GM21447 (cell line): ENCODE measurements at regions not wholly inside any gene's neighbourhood (a gene's known extent, or its start where the extent isn't known, plus 50 kb on each side); places are given as distances from the start of the nearest gene placed in this dataset.
"Not testable (repeated sequence)": the region's sequence is repeated elsewhere in the genome, so short reads cannot be mapped to it uniquely, and the experiment has no call there.

Experiments used
- ATAC-seq: cut with Tn5 transposase; IDR thresholded peaks from one replicate; pipeline ENCODE4 v1.9.1; 2021; ENCODE audit not compliant: unreplicated experiment

DNA sequence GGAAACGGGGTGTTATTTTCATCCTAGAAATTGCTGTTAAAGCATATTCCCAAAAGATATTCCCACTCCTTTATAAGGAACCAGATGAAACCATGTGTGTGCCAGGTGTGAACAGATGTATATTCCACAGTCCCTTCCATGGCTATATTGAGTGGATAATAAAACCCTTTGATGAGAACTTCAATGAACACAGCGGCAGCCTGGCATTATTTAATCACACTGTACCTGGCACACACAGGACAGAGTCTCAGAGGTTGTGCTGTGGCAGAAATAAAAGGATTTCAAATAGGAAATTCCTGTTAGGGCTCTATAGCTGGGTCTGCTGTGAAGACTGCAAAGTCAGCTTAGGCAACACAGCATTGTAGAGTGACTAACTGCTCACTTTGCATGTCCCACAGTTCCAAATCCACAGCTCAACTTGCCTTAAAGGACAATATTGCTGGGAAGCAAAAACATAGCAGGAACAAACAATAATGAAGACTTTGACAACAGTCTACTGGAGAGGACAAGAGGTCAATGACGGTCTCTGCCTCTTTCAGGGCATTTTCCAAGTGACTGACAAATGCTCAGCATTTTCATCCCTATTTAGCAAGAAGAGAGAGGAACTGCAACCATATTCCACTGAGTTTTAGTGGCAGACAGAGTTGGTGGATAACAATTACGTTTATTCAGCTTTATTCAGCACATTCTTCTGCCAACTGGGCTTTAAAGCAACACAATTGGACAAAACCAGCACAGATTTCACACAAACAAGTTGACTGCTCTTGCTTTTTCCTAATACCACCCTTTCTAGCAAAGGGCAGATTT is 255.7 kb upstream of the RGMB start:
- no peak for ATAC-seq

DNA sequence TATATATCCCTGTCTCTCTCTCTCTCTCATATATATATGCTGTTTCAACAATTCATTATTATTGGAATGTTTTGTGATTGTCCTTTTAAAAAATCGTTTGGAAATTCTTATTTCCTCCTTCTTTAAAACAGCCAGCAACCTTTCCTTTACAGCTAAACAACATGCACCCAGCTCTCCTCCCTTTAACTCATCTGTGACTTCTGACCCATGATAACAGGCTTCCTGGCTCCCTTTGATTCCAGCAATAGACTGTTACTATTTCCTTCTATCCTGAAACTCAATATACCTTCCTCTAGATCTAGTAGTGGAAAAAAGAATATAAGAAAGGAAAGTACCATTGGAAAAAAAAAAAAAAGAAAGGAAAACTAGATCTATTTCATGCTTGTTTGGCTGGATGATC is 254.7 kb upstream of the RGMB start:
- ATAC-seq = no peak

DNA sequence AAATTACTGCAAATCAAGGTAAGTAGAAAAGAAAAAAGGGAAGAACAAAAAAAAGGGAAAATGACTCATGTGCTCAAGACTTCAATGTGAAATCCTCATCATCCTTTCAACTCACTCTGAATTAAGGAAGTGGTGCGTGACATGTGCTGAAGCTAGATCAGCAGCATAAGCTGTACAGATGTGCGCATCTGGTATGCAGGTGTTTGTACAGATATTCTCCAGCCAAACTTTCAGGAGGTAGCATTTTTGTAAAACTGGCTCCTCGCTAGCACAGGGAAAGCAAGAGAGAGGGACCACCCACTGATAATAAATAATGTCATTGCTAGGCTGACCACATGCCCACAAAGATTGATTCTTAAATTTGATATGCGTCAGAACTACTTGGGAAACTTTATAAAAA is 253.9 kb upstream of the RGMB start:
- ATAC-seq = no peak

DNA sequence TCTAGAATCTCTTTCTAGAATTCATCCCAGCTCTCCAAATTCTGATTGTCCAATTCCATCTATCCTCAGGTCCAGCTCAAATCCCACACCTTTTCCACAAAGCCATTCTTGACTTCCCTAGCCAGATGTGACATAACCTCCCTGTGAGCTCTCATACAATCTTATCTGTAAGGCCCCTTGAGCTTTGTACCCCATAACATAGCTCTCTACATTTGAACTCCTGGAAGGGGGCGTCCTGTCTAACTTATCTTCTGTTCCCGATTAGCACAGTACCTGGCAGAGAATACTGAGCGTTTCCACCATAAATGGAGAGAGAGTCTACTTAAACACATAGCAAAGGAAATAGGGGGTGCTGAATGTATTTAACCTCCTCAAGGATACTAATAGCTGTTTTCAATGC is 251.6 kb upstream of the RGMB start:
- no peak for ATAC-seq

DNA sequence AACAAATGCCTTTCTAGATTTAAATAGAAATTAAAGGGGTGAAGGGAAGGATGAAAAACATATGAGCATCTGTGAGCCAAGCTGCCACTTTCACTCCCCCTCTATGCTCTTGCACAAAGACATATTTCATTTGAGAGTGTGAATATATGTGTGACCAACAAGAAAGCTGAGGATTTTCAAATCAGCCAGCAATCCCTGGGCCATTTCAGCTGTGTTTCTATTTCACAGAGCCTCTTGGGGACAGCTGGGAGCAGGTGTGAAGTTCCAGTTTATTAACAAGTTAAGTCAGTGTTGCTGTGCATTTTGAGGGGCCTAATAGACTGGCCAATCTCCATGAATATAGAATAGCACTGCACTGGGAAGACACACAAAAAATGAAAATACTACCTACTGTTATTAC is 248.7 kb upstream of the RGMB start:
- no peak for ATAC-seq

DNA sequence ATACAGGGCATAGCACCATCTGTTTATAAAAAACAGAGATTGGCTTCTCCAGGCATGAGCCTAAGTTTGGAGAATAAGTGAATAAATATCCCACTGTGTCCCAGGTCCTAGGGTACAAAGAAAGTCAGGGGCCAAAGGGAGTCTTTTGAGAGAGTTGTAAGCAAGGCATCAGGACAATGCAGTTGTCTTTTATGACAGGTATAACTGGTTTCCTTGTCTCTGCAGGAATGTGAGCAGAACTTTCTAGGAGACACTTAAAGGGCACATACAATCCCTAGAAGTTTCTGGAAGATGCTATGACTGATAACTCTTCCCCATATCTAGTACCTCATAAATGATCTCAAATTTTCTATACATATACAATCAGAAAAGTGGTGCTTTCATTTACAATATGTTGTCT is 245.6 kb upstream of the RGMB start:
- ATAC-seq = no peak

DNA sequence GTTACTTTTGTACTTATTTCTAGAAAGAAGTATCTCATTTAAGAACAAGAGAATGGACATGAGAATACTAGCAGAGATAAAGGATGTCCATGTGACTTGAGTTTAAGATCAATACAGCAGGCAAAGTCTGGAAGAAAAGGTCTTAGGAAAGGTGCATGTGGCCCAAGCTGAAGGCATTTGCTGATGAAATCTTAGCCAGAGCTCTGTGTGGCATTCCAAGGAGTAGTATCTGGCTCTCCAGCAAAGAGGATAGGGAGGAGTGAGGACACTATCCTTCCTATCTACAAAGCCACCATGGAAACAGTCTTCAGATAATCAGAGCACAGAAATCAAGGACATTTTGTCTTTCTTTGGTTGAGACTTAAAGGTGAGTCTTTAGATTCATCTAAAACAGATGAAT is 244.1 kb upstream of the RGMB start:
- ATAC-seq = no peak

DNA sequence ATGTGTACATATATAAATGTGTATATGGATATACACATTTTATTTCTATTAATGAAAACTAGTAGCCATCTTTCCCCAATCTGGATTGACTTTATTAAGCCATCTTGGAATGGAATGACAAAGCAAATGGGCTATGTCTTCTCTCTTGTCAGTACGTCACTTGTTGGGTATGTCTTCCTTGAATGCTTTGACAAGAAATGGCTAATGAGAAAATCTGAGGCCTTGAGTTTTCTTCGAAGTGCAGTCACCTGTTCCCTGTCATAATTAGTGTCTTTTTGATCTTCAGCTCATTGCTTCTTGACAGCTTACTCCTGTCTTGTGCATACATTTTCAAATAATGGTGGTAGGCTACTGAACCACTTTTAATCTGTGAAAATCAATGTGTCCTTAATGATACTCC is 243.2 kb upstream of the RGMB start:
- ATAC-seq = no peak

DNA sequence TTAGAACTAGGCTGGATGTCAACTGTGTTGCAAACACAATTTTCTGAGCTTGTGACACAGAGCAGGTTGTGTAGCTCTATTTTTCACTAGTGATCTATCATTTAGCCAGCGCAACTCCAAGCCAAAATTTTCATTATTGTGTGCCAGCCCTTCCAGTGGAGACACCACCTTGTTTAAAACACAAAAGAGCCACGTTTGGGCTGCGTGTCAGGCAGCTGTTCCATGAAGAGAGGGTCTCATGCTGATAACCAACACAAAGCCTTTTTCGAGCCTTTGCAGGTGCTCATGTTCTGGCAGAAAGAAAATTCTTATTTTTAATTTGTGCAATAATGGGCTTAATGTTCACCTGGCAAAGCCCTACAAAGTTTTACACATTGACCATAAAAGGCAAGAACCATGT is 237.6 kb upstream of the RGMB start:
- no peak for ATAC-seq

DNA sequence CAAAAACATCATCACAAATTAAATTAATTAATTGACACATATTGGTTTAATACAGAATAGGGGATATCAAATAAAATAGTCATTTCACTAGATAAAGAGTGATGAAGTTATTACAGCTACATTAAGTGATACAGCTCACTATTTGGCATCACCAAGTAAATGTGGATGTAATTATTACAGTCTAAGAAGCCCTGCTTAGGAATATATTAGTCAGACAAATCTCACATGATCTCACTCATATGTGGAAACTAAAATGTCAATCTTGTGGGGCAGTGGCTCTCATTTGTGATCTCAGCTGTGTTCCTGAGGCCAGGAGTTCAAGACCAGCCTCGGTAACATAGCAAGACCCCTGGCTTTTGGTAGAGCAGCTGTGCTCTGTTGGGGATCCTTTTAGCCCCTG is 233.4 kb upstream of the RGMB start:
- ATAC-seq = no peak

DNA sequence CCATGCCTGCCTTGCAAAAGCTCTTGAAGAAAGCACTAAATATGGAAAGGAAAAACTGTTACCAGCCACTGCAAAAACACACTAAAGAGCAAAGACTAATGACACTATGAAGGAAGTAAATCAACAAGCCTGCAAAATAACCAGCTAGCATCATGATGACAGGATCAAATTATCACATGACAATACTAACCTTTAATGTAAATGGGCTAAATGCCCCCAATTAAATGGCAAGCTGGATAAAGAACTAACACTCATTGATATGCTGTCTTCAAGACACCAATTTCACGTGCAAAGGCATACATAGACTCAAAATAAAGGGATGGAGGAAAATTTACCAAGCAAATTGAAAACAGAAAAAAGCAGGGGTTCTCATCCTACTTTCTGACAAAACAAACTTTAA is 231.8 kb upstream of the RGMB start:
- ATAC-seq = no peak

DNA sequence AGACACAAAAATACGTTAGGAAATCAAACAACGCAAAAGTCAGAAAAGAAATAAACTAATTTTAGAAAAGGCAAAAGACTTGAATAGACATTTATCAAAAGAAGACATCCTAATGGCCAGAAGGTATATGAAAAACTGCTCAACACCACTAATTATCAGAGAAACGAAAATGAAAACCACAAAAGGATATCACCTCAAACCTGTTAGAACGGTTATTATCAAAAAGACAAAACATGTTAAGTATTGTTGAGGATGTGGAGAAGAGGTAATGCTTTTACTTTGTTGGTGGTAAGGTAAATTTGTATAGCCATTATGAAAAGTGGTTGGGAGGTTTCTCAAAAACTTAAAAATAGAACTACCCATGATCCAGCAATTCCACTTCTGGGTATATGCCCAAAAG is 230.0 kb upstream of the RGMB start:
- no peak for ATAC-seq

DNA sequence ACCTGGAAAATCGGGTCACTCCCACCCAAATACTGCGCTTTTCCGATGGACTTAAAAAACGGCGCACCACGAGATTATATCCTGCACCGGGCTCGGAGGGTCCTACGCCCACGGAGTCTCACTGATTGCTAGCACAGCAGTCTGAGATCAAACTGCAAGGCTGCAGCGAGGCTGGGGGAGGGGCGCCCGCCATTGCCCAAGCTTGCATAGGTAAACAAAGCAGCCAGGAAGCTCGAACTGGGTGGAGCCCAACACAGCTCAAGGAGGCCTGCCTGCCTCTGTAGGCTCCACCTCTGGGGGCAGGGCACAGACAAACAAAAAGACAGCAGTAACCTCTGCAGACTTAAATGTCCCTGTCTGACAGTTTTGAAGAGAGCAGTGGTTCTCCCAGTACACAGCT is 226.5 kb upstream of the RGMB start:
- not testable (repeated sequence) for ATAC-seq

DNA sequence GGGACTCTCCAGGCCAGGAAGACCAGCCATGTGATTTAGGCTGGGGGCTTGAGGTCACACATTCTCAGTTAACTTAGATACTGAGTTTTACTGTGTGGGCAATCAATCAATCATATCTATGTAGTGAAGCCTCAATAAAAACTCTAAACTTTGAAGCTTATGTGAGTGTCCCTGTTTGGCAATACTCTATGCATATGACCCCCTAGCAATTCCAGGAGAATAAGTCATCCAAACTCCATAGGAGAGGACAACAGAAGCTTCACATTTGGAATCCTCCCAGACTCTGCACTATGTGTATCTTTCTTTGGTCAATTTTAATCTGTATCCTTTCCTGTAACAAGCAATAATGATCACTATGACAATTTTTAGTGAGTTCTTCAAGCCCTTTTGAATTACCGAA is 216.8 kb upstream of the RGMB start:
- ATAC-seq = no peak

DNA sequence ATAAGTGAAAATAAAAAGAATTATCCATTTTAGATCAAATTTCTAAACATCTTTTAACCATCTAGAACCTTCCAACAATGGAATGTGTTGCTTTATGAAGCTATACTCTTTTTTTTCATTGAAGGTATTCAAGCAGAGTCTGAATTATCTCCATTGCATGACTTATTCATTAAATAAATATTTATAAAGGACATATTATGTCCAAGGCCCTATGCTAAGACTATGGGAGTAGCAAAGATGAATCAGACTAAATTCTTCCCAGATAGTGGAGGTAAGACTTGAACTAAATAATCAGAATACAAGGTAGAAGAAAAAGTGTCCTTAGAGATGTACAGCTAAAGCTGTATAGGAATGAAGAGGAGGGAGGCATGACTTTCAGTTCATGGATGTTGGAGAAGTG is 215.5 kb upstream of the RGMB start:
- no peak for ATAC-seq

DNA sequence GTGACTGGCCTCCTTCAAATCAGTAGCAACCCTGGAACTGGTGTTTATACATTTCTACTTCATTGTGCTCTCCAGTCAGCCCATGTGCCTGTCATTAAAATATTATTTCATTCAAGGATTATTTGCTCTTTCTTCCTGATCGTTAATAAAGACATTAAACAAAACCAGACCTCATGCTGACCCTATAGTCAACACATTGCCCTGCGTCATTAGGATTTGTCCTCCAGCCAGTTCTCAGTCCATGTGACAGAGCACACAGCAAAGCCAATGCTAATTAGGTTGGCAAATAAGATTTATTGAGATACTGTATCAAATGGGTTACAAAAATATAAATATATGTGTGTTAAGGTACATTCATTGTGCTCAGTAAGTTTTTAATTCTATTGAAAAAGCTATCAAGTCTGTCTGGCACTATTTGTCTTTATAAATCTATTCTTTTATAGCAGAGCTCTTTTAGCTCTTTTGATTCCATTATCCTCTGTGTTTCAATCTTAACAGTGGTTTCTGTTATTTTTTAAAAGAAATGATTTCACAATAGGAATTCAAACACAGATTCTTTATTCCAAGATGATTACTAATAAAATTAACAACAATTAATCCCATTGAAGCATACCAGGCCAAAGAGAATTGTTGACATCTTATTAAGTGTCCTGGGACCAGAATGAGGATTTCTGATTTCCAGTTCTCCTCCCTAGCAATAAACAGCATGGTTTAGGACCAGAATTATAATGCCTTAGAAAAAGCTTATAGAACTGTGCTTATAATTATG is 209.4 kb upstream of the RGMB start:
- ATAC-seq = no peak

DNA sequence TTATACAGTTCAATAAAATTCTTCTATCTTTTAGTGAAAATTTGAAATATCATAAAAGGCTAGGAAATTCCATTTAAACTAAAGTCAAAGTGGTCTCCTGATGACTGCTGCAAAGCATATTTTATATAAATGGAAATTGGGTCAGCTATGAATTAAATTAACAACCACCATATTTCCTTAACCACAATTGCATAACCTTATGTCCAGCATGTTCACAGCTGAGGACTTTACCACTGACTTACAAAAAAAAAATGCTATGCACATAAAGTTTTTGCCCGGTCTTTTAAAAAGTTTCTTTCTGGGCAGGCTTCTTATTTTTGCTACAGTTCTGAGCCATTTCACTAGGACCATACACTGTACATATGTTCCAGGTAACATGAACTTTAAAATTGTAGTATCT is 208.6 kb upstream of the RGMB start:
- no peak for ATAC-seq

DNA sequence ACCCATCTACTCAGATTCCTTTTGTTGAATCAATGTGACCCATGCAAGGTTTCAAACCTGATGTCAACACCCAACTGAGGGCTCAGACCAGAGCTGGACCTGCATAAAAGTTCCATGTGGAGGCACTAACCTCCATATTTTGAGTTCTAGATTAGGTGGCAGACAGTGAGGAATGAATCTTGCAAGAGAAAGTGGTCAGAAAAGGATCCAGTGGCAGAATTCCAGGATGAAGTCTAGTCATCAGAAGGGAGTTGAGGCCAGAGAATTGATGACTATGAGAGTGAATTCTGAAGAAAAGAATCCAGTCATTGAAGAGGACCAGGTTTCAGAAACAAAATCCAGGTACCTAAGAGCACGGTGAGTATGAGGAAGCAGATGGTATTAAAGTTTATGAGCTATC is 205.1 kb upstream of the RGMB start:
- ATAC-seq = no peak

DNA sequence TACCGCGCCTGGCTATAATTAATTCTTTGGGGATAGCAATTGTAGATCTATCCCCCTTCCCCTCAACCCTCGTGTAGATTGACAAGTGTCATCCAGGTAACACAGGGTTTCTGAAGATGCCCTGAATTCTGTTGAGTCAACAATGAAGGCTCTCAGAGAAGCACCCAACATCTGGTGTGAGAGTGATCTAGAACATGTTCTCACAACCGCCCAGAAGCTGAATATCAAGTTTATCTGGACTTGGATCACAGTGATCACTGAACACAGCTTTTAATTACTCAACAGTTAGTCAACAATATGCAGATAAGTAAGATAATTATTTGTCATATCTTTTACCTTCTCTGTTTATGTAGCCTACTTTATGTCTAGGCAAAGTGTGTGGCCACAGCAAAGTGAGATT is 204.2 kb upstream of the RGMB start:
- no peak for ATAC-seq

DNA sequence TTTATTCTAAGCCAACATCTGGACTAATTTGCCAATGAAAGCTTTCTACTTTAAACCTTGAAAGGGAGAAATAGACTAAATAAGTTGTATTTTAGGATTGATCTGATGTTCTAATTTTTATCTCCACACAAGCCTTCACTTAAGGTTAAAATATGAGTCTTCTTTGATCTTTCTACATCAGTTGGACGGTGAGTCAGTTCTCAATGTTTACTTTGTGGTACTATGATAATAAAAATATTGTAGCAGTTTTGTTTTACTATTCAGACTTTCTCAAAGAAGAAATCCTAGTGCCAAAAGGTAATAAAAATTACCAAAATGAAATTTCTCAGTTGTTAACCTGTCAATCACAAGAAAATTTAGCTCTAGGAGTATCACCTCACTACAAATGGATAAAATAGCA is 203.5 kb upstream of the RGMB start:
- no peak for ATAC-seq

DNA sequence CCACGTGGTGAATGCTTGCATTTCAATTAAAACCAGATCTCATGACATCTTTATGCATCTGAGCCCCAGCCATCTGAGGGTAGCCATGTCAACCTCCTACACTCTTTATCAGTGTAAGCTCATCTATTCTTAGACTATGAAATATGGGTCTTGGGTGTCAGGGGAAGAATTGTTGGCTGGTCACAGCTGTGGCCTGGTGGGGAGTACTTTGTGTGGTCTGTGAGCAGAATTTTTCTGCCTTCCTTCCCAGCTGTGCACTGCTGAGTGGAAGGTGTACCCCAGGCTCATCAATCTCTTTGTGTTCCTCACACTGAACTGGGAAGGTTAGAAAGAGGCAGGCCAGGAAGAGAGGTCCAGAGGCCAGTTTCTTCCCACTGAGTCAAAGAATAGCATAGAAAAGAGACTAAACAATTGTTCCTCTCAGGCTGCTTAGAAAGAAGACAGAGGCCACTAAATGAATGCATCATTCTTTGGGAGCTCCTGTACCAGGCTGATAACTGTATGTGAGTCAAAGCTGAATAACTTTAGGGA is 202.7 kb upstream of the RGMB start:
- ATAC-seq = no peak

DNA sequence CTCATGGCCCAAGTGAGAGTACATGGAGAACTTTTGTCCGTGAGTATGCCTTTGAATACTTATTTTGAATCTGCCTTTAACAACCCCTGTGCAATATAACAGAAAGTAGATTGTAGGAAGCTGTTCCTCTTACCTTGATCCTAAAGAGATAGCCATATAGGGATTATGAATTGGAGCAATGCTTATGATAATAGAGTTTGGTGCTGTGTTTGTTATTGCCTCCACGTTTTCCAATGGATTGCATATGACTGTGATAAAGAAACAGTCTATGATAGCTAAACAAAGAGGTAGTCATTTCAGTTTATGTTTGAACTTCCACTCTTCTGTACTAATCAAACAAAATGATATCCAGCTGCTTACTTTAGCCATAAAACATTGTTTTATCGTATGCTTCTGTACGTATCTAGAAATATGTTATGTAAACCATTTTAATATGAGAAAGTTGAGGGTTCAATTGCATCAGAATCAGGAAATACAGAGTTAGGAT is 199.6 kb upstream of the RGMB start:
- no peak for ATAC-seq
